Astrocyte of the spinal cord (primary cell): ENCODE measurements at regions not wholly inside any gene's neighbourhood (a gene's known extent, or its start where the extent isn't known, plus 50 kb on each side); places are given as distances from the start of the nearest gene placed in this dataset.
A peak's percentile ranks its signal among the peaks of the same experiment; 100 is the strongest.

Source experiments
- DNase-seq: peaks from one replicate; pipeline ENCODE4 v3.0.0; 2011; ENCODE audit warnings: low read depth, low spot score
- H3K4me3 ChIP-seq: 2 replicates; pipeline ENCODE4 v1.5.1; 2011; ENCODE audit warnings: low read depth, mild to moderate bottlenecking, low read length, moderate library complexity
- CTCF ChIP-seq: IDR thresholded peaks from 2 replicates; pipeline ENCODE4 v1.5.1; 2012; ENCODE audit warnings: low read depth, mild to moderate bottlenecking, low read length, inconsistent platforms
- in situ Hi-C: cut with HindIII; loops from 2 replicates; pipeline ENCODE4 v1.10.0; 2017; ENCODE audit warnings: low sequenced_read_pairs

- DNase-seq, result no peak
- H3K4me3 ChIP-seq, result no peak overlapping the region
- in situ Hi-C loops, result no loop called here
- no peak for TF ChIP-seq CTCF
Measured at GRCh38 chr13:76713280-76713679, 172.9 kb downstream of the KCTD12 start.

GRCh38 chr13:76711550-76712182 is 174.5 kb downstream of the KCTD12 start:
- peak; percentile 93 for DNase-seq
- H3K4me3 ChIP-seq, result no peak overlapping the region
- TF ChIP-seq CTCF, result no peak
- in situ Hi-C loops, result no loop called here

GRCh38 chr13:76709851-76710250 is 176.4 kb downstream of the KCTD12 start:
- no peak overlapping the region for H3K4me3 ChIP-seq
- in situ Hi-C loops, result no loop called here
- TF ChIP-seq CTCF, result no peak
- no peak for DNase-seq

- DNase-seq, result no peak
Measured at GRCh38 chr13:76708138-76708688, 178.0 kb downstream of the KCTD12 start.

GRCh38 chr13:76707360-76707759 is 178.8 kb downstream of the KCTD12 start:
- in situ Hi-C loops, result no loop called here
- TF ChIP-seq CTCF, result no peak
- DNase-seq, result peak; percentile 65
- no peak overlapping the region for H3K4me3 ChIP-seq

More at GRCh38 chr13:76708138-76708688, 178.0 kb downstream of the KCTD12 start:
- no peak overlapping the region for H3K4me3 ChIP-seq
- no peak for TF ChIP-seq CTCF
- in situ Hi-C loops, result no loop called here

- H3K4me3 ChIP-seq, result no peak overlapping the region
- DNase-seq, result no peak
- no peak for TF ChIP-seq CTCF
- in situ Hi-C loops, result no loop called here
Measured at GRCh38 chr13:76703621-76704288, 182.4 kb downstream of the KCTD12 start.
